ENCODE measurements at regions not wholly inside any gene's neighbourhood (a gene's known extent, or its start where the extent isn't known, plus 50 kb on each side); places are given as distances from the start of the nearest gene placed in this dataset.
"Not testable (repeated sequence)": the region's sequence is repeated elsewhere in the genome, so short reads cannot be mapped to it uniquely, and the experiment has no call there.

GRCh38 chr4:58061967-58062366 lies 951.8 kb upstream of the IGFBP7 start:
- Mint-ChIP-seq H3K27ac (no peak overlapping the region), H3K27me3 (ENCODE audit: low read depth) (no peaks in the 10 kb centered on the region), H3K9me3 (peaks cover 21% of the 10 kb centered on the region), H3K4me3 (no peak overlapping the region), H3K36me3 (ENCODE audit: low read depth) (no peaks in the 10 kb centered on the region), H3K4me1 (ENCODE audit: low read depth) (no peaks in the 10 kb centered on the region)
- DNase-seq (ENCODE audit: low spot score), result no peak

- Mint-ChIP-seq H3K4me1 (ENCODE audit: low read depth) (no peaks in the 10 kb centered on the region), H3K27ac (no peak overlapping the region), H3K9me3 (peaks cover 5% of the 10 kb centered on the region), H3K27me3 (ENCODE audit: low read depth) (no peaks in the 10 kb centered on the region), H3K36me3 (ENCODE audit: low read depth) (no peaks in the 10 kb centered on the region), H3K4me3 (no peak overlapping the region)
- DNase-seq (ENCODE audit: low spot score), result no peak
These were observed 940.3 kb upstream of the IGFBP7 start for GRCh38 chr4:58050439-58050838.

GRCh38 chr4:58048491-58048890 lies 938.3 kb upstream of the IGFBP7 start:
- H3K4me1 Mint-ChIP-seq (ENCODE audit: low read depth), result no peaks in the 10 kb centered on the region
- no peak overlapping the region for H3K4me3 Mint-ChIP-seq
- no peak overlapping the region for H3K27ac Mint-ChIP-seq

GRCh38 chr4:58042176-58042575 lies 932.0 kb upstream of the IGFBP7 start:
- no peak overlapping the region for H3K27ac Mint-ChIP-seq
- no peak overlapping the region for H3K4me3 Mint-ChIP-seq
- H3K9me3 Mint-ChIP-seq, result peaks cover 40% of the 10 kb centered on the region
- H3K27me3 Mint-ChIP-seq (ENCODE audit: low read depth), result no peaks in the 10 kb centered on the region
- DNase-seq (ENCODE audit: low spot score), result no peak
- H3K4me1 Mint-ChIP-seq (ENCODE audit: low read depth), result no peaks in the 10 kb centered on the region
- H3K36me3 Mint-ChIP-seq (ENCODE audit: low read depth), result no peaks in the 10 kb centered on the region

More at GRCh38 chr4:58048491-58048890, 938.3 kb upstream of the IGFBP7 start:
- no peak for DNase-seq (ENCODE audit: low spot score)
- no peaks in the 10 kb centered on the region for H3K27me3 Mint-ChIP-seq (ENCODE audit: low read depth)
- H3K36me3 Mint-ChIP-seq (ENCODE audit: low read depth), result no peaks in the 10 kb centered on the region
- peaks cover 14% of the 10 kb centered on the region for H3K9me3 Mint-ChIP-seq

GRCh38 chr4:57993944-57994343 lies 883.8 kb upstream of the IGFBP7 start:
- no peaks in the 10 kb centered on the region for H3K27me3 Mint-ChIP-seq (ENCODE audit: low read depth)
- H3K36me3 Mint-ChIP-seq (ENCODE audit: low read depth), result no peaks in the 10 kb centered on the region
- peaks cover 25% of the 10 kb centered on the region for H3K9me3 Mint-ChIP-seq
- no peak overlapping the region for H3K27ac Mint-ChIP-seq
- no peaks in the 10 kb centered on the region for H3K4me1 Mint-ChIP-seq (ENCODE audit: low read depth)
- H3K4me3 Mint-ChIP-seq, result no peak overlapping the region
- DNase-seq (ENCODE audit: low spot score), result no peak

- no peak for DNase-seq (ENCODE audit: low spot score)
- Mint-ChIP-seq H3K4me1 (ENCODE audit: low read depth) (no peaks in the 10 kb centered on the region), H3K9me3 (peaks cover 19% of the 10 kb centered on the region), H3K36me3 (ENCODE audit: low read depth) (no peaks in the 10 kb centered on the region), H3K27ac (no peak overlapping the region), H3K27me3 (ENCODE audit: low read depth) (no peaks in the 10 kb centered on the region), H3K4me3 (no peak overlapping the region)
These were observed 879.2 kb upstream of the IGFBP7 start for GRCh38 chr4:57989430-57989829.

GRCh38 chr4:57985161-57985560 lies 875.0 kb upstream of the IGFBP7 start:
- Mint-ChIP-seq H3K9me3 (peaks cover 7% of the 10 kb centered on the region), H3K27me3 (ENCODE audit: low read depth) (no peaks in the 10 kb centered on the region), H3K4me3 (no peak overlapping the region), H3K36me3 (ENCODE audit: low read depth) (no peaks in the 10 kb centered on the region), H3K27ac (no peak overlapping the region), H3K4me1 (ENCODE audit: low read depth) (no peaks in the 10 kb centered on the region)
- DNase-seq (ENCODE audit: low spot score), result no peak

- H3K4me1 Mint-ChIP-seq (ENCODE audit: low read depth), result no peaks in the 10 kb centered on the region
- H3K36me3 Mint-ChIP-seq (ENCODE audit: low read depth), result no peaks in the 10 kb centered on the region
- H3K4me3 Mint-ChIP-seq, result no peak overlapping the region
- no peaks in the 10 kb centered on the region for H3K27me3 Mint-ChIP-seq (ENCODE audit: low read depth)
- H3K9me3 Mint-ChIP-seq, result peaks cover 10% of the 10 kb centered on the region
- no peak for DNase-seq (ENCODE audit: low spot score)
- H3K27ac Mint-ChIP-seq, result no peak overlapping the region
These were observed 870.9 kb upstream of the IGFBP7 start for GRCh38 chr4:57981123-57981522.

GRCh38 chr4:57974821-57975220 lies 864.6 kb upstream of the IGFBP7 start:
- Mint-ChIP-seq H3K4me1 (ENCODE audit: low read depth) (no peaks in the 10 kb centered on the region), H3K27me3 (ENCODE audit: low read depth) (no peaks in the 10 kb centered on the region), H3K4me3 (no peak overlapping the region), H3K27ac (no peak overlapping the region), H3K9me3 (peaks cover 23% of the 10 kb centered on the region), H3K36me3 (ENCODE audit: low read depth) (no peaks in the 10 kb centered on the region)
- no peak for DNase-seq (ENCODE audit: low spot score)

GRCh38 chr4:57973819-57974218 lies 863.6 kb upstream of the IGFBP7 start:
- Mint-ChIP-seq H3K4me3 (no peak overlapping the region), H3K36me3 (ENCODE audit: low read depth) (no peaks in the 10 kb centered on the region), H3K4me1 (ENCODE audit: low read depth) (no peaks in the 10 kb centered on the region), H3K27ac (no peak overlapping the region), H3K9me3 (peaks cover 14% of the 10 kb centered on the region), H3K27me3 (ENCODE audit: low read depth) (no peaks in the 10 kb centered on the region)
- DNase-seq (ENCODE audit: low spot score), result no peak

GRCh38 chr4:57971261-57971660 lies 861.1 kb upstream of the IGFBP7 start:
- no peak for DNase-seq (ENCODE audit: low spot score)
- Mint-ChIP-seq H3K27ac (no peak overlapping the region), H3K36me3 (ENCODE audit: low read depth) (no peaks in the 10 kb centered on the region), H3K4me1 (ENCODE audit: low read depth) (no peaks in the 10 kb centered on the region), H3K4me3 (no peak overlapping the region), H3K9me3 (peaks cover 24% of the 10 kb centered on the region), H3K27me3 (ENCODE audit: low read depth) (no peaks in the 10 kb centered on the region)

- DNase-seq (ENCODE audit: low spot score), result no peak
- Mint-ChIP-seq H3K36me3 (ENCODE audit: low read depth) (no peaks in the 10 kb centered on the region), H3K27me3 (ENCODE audit: low read depth) (no peaks in the 10 kb centered on the region), H3K9me3 (peaks cover 27% of the 10 kb centered on the region), H3K4me1 (ENCODE audit: low read depth) (no peaks in the 10 kb centered on the region), H3K27ac (no peak overlapping the region), H3K4me3 (no peak overlapping the region)
These were observed 857.0 kb upstream of the IGFBP7 start for GRCh38 chr4:57966987-57967760.

GRCh38 chr4:57965431-57965830 lies 855.2 kb upstream of the IGFBP7 start:
- H3K36me3 Mint-ChIP-seq (ENCODE audit: low read depth); H3K27ac Mint-ChIP-seq; H3K27me3 Mint-ChIP-seq (ENCODE audit: low read depth); H3K4me3 Mint-ChIP-seq; H3K4me1 Mint-ChIP-seq (ENCODE audit: low read depth); DNase-seq (ENCODE audit: low spot score): not testable (repeated sequence)
- H3K9me3 Mint-ChIP-seq, result peaks cover 27% of the 10 kb centered on the region

GRCh38 chr4:57945298-57945697 lies 835.1 kb upstream of the IGFBP7 start:
- Mint-ChIP-seq H3K4me1 (ENCODE audit: low read depth) (no peaks in the 10 kb centered on the region), H3K36me3 (ENCODE audit: low read depth) (no peaks in the 10 kb centered on the region), H3K9me3 (peaks cover 8% of the 10 kb centered on the region), H3K4me3 (no peak overlapping the region), H3K27me3 (ENCODE audit: low read depth) (no peaks in the 10 kb centered on the region), H3K27ac (no peak overlapping the region)
- no peak for DNase-seq (ENCODE audit: low spot score)

- no peaks in the 10 kb centered on the region for H3K36me3 Mint-ChIP-seq (ENCODE audit: low read depth)
- DNase-seq (ENCODE audit: low spot score), result no peak
These were observed 833.5 kb upstream of the IGFBP7 start for GRCh38 chr4:57943682-57944081.

More at GRCh38 chr4:57943682-57944081, 833.5 kb upstream of the IGFBP7 start:
- Mint-ChIP-seq H3K4me1 (ENCODE audit: low read depth) (no peaks in the 10 kb centered on the region), H3K9me3 (peaks cover 13% of the 10 kb centered on the region), H3K4me3 (no peak overlapping the region), H3K27ac (no peak overlapping the region), H3K27me3 (ENCODE audit: low read depth) (no peaks in the 10 kb centered on the region)
